ENCODE measurements at regions not wholly inside any gene's neighbourhood (a gene's known extent, or its start where the extent isn't known, plus 50 kb on each side); places are given as distances from the start of the nearest gene placed in this dataset.
"Not testable (repeated sequence)": the region's sequence is repeated elsewhere in the genome, so short reads cannot be mapped to it uniquely, and the experiment has no call there.

- DNase-seq: peak; percentile 85
Observed at GRCh38 chr6:88445188-88445965, 279.2 kb upstream of the CNR1 start.

- no peak for DNase-seq
Observed at GRCh38 chr6:88443554-88443953, 277.4 kb upstream of the CNR1 start.

GRCh38 chr6:88442737-88443136 is 276.6 kb upstream of the CNR1 start:
- DNase-seq: no peak

GRCh38 chr6:88441346-88441745 is 275.2 kb upstream of the CNR1 start:
- DNase-seq: peak; percentile 76

GRCh38 chr6:88428068-88428467 is 261.9 kb upstream of the CNR1 start:
- no peak for DNase-seq

GRCh38 chr6:88426005-88426404 is 259.9 kb upstream of the CNR1 start:
- DNase-seq: no peak

- no peak for DNase-seq
Observed at GRCh38 chr6:88422831-88423230, 256.7 kb upstream of the CNR1 start.

- DNase-seq: not testable (repeated sequence)
Observed at GRCh38 chr6:88420967-88421488, 254.9 kb upstream of the CNR1 start.

- DNase-seq: not testable (repeated sequence)
Observed at GRCh38 chr6:88418921-88419810, 253.0 kb upstream of the CNR1 start.

- DNase-seq: not testable (repeated sequence)
Observed at GRCh38 chr6:88417361-88417760, 251.2 kb upstream of the CNR1 start.

GRCh38 chr6:88413459-88413858 is 247.3 kb upstream of the CNR1 start:
- no peak for DNase-seq

- DNase-seq: not testable (repeated sequence)
Observed at GRCh38 chr6:88408355-88408754, 242.2 kb upstream of the CNR1 start.

- not testable (repeated sequence) for DNase-seq
Observed at GRCh38 chr6:88406674-88407073, 240.5 kb upstream of the CNR1 start.

GRCh38 chr6:88403486-88403885 is 237.3 kb upstream of the CNR1 start:
- no peak for DNase-seq

GRCh38 chr6:88402909-88403308 is 236.8 kb upstream of the CNR1 start:
- DNase-seq: no peak

- DNase-seq: not testable (repeated sequence)
Observed at GRCh38 chr6:88390998-88391397, 224.9 kb upstream of the CNR1 start.

GRCh38 chr6:88388589-88388988 is 222.4 kb upstream of the CNR1 start:
- no peak for DNase-seq

- no peak for DNase-seq
Observed at GRCh38 chr6:88386167-88386566, 220.0 kb upstream of the CNR1 start.

- no peak for DNase-seq
Observed at GRCh38 chr6:88383183-88383582, 217.0 kb upstream of the CNR1 start.

- no peak for DNase-seq
Observed at GRCh38 chr6:88381289-88381642, 215.1 kb upstream of the CNR1 start.

- no peak for DNase-seq
Observed at GRCh38 chr6:88380618-88381288, 214.6 kb upstream of the CNR1 start.

- peak; percentile 93 for DNase-seq
Observed at GRCh38 chr6:88380083-88380482, 213.9 kb upstream of the CNR1 start.

- DNase-seq: no peak
Observed at GRCh38 chr6:88378639-88379038, 212.5 kb upstream of the CNR1 start.
